HepG2 (cell line): ENCODE measurements at regions not wholly inside any gene's neighbourhood (a gene's known extent, or its start where the extent isn't known, plus 50 kb on each side); places are given as distances from the start of the nearest gene placed in this dataset.

Experiments
- ATAC-seq: fragments of 200-7000 bp; cut with Tn5 transposase; 3 replicates; pipeline ENCODE4 v1.9.1; 2020; ENCODE audit warnings: mild to moderate bottlenecking, moderate library complexity
- BruUV-seq: library from RNA; stranded (reverse); fragments of 400-500 nt; replicated peaks from 2 replicates; lab custom pipeline; 2021; lab: Mats Ljungman, UMichigan
- CTCF ChIA-PET: fragments of 300-600 bp; formaldehyde crosslinking; extraction: SDS; loops from one replicate; lab custom pipeline; 2021; ENCODE audit warnings: low total read pairs, inconsistent platforms, low intra/inter-chr PET ratio; lab: Yijun Ruan, JAX
- POLR2A ChIA-PET: fragments of 350-600 bp; sonication (Branson Sonifier 250); formaldehyde crosslinking; loops from one replicate; lab custom pipeline; 2020; ENCODE audit warnings: antibody characterized with exemption, inconsistent platforms; lab: Yijun Ruan, JAX
- DNase-seq: peaks from one replicate; pipeline ENCODE4 v3.0.0-alpha.2; 2015; ENCODE audit warnings: low spot score
- FAIRE-seq: peaks from 3 replicates; lab custom pipeline; 2011; peaks lifted over from hg19 to GRCh38; lab: Jason Lieb, UNC
- H2AFZ ChIP-seq: one replicate; pipeline ENCODE4 v1.6.1; 2011; ENCODE audit warnings: low read length, inconsistent platforms
- H3K27ac ChIP-seq: fragments of 300-600 bp; 3 replicates; pipeline ENCODE4 v1.8.0; 2011; ENCODE audit warnings: mixed run types, mild to moderate bottlenecking, mixed read lengths, low read length, inconsistent platforms; ENCODE audit not compliant: insufficient read depth; ENCODE audit errors: extremely low read length
- H3K27me3 ChIP-seq, 2 experiments: fragments of 200-600 bp in 1 of 2; 2 replicates in 1 of 2; 3 replicates in 1 of 2; pipeline versions ENCODE4 v1.6.0 to v1.8.0; 2011; ENCODE audit warnings: low read length in 2 of 2, mild to moderate bottlenecking in 2 of 2, moderate library complexity in 2 of 2, inconsistent platforms in 1 of 2; ENCODE audit not compliant: insufficient read depth in 2 of 2, control insufficient read depth in 1 of 2
- H3K36me3 ChIP-seq, 2 experiments: fragments of 200-600 bp in 1 of 2; replicated peaks in 1 of 2; 2 replicates in 1 of 2; 3 replicates in 1 of 2; pipeline versions ENCODE4 v1.5.1 to v1.8.0; 2011; ENCODE audit warnings: low read length in 2 of 2, inconsistent platforms in 1 of 2; ENCODE audit not compliant: insufficient read depth in 2 of 2, control insufficient read depth in 1 of 2
- H3K4me1 ChIP-seq: 2 replicates; pipeline ENCODE4 v1.5.1; 2012; ENCODE audit warnings: low read length, inconsistent platforms; ENCODE audit not compliant: insufficient read depth
- H3K4me2 ChIP-seq: 2 replicates; pipeline ENCODE4 v1.6.0; 2011; ENCODE audit warnings: low read depth, low read length, inconsistent platforms
- H3K4me3 ChIP-seq, 3 experiments: fragments of 200-600 bp in 1 of 3; sonication (generic), shearing (Covaris generic) in 1 of 3; replicated peaks in 1 of 3; 2 replicates each; pipeline ENCODE4 v1.5.1; 2011 to 2016; ENCODE audit warnings: low read length in 3 of 3, inconsistent platforms in 2 of 3, low read depth in 2 of 3, mild to moderate bottlenecking in 2 of 3, control low read depth in 1 of 3, mixed read lengths in 1 of 3; ENCODE audit not compliant: insufficient read depth in 1 of 3
- H3K79me2 ChIP-seq: one replicate; pipeline ENCODE4 v1.6.1; 2011; ENCODE audit warnings: low read length, inconsistent platforms; ENCODE audit not compliant: insufficient read depth
- H3K9ac ChIP-seq: 2 replicates; pipeline ENCODE4 v1.6.0; 2011; ENCODE audit warnings: mild to moderate bottlenecking, low read depth, low read length, inconsistent platforms; ENCODE audit not compliant: insufficient read depth
- H3K9me3 ChIP-seq: 2 replicates; pipeline ENCODE4 v1.5.1; 2012; ENCODE audit warnings: mild to moderate bottlenecking, low read length
- H4K20me1 ChIP-seq: 2 replicates; pipeline ENCODE4 v1.6.0; 2011; ENCODE audit warnings: inconsistent platforms, mild to moderate bottlenecking, low read length, moderate library complexity; ENCODE audit not compliant: insufficient read depth
- KLF12 ChIP-seq: sonication (generic); formaldehyde crosslinking; IDR thresholded peaks from 2 replicates; pipeline ENCODE4 v1.4.0; 2020; ENCODE audit warnings: missing genetic modification reagents, borderline replicate concordance
- MYNN ChIP-seq: sonication (generic); formaldehyde crosslinking; IDR thresholded peaks from 2 replicates; pipeline ENCODE4 v1.4.0; 2020; ENCODE audit warnings: mild to moderate bottlenecking, low read depth, missing genetic modification reagents
- NPAS2 ChIP-seq: sonication (generic); formaldehyde crosslinking; IDR thresholded peaks from 2 replicates; pipeline ENCODE4 v1.8.0; 2022; ENCODE audit warnings: mild to moderate bottlenecking, missing genetic modification reagents, borderline replicate concordance
- REL ChIP-seq: sonication (generic); formaldehyde crosslinking; conservative IDR thresholded peaks from 2 replicates; pipeline ENCODE4 v1.8.0; 2022; ENCODE audit warnings: mild to moderate bottlenecking, missing genetic modification reagents, moderate library complexity
- ZBTB7A ChIP-seq: sonication (generic); formaldehyde crosslinking; IDR thresholded peaks from 2 replicates; pipeline ENCODE4 v1.8.0; 2022; ENCODE audit warnings: mild to moderate bottlenecking, missing genetic modification reagents
- ZFAT ChIP-seq: sonication (generic); formaldehyde crosslinking; conservative IDR thresholded peaks from 2 replicates; pipeline ENCODE4 v1.8.1; 2023; ENCODE audit warnings: missing genetic modification reagents, inconsistent platforms
- WGBS: methylation state at CpG from one replicate; pipeline ENCODE4 v1.1.6; 2017; ENCODE audit warnings: low lambda C conversion rate; 5-methylcytosine and 5-hydroxymethylcytosine counted together
- in situ Hi-C: cut with HindIII; loops from 2 replicates; pipeline ENCODE4 v1.10.0; 2017; ENCODE audit warnings: low pct_unique_long_range_greater_than_20kb; ENCODE audit not compliant: extremely low pct_ligation_motif_present
- intact Hi-C: fragments of 100-400 bp; cut with micrococcal nuclease; formaldehyde crosslinking; loops from one replicate; pipeline ENCODE4 v1.10.0; 2022; ENCODE audit not compliant: unreplicated experiment
- TF ChIP-seq, protein P1 (sequence below), 2 experiments: sonication (generic) in 1 of 2; formaldehyde crosslinking in 1 of 2; IDR thresholded peaks; 2 replicates each; pipeline versions ENCODE4 v1.5.1 to v1.6.1; 2011 to 2020; ENCODE audit warnings: borderline replicate concordance in 1 of 2, low read depth in 1 of 2, low read length in 1 of 2, mild to moderate bottlenecking in 1 of 2, missing genetic modification reagents in 1 of 2, moderate library complexity in 1 of 2
- TF ChIP-seq, protein P2 (sequence below): IDR thresholded peaks from 2 replicates; pipeline ENCODE4 v1.6.1; 2016; ENCODE audit warnings: missing compliant biosample characterization, missing genetic modification reagents, borderline replicate concordance
- TF ChIP-seq, protein P3 (sequence below): sonication (generic); formaldehyde crosslinking; IDR thresholded peaks from 2 replicates; pipeline ENCODE4 v1.5.0; 2020; ENCODE audit warnings: missing genetic modification reagents
- TF ChIP-seq, protein P4 (sequence below): sonication (generic); formaldehyde crosslinking; IDR thresholded peaks from 2 replicates; pipeline ENCODE4 v1.5.1; 2020; ENCODE audit warnings: missing genetic modification reagents, mild to moderate bottlenecking, borderline replicate concordance

DNA sequence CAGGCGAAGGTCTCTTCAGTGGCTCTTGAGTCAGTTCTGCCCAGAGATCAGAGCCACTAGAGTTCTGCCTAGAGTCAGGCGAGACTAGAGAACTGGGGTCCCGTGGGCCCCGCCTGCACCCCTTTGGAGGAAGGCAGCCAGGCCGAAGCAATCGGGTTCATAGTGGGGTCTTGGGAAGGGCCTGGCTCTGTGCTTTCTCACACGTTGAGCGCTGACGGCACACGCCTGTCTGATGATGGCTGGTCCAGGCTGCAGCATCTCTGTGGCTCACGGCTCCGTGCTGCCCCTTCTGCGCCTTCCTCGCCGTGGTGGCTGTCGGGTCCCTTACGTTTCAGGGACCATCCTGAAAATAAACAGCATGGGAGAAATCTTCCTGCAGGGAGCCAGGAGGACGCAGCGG is 78.3 kb upstream of the RNU6ATAC start:
- no TSS peak for BruUV-seq
- Histone ChIP-seq H4K20me1 (no peaks in the 10 kb centered on the region), H3K27me3 (peaks cover 10 to 58% of the 10 kb centered on the region in 2 experiments), H3K9me3 (no peaks in the 10 kb centered on the region), H3K4me1 (no peaks in the 10 kb centered on the region), H2AFZ (no peak overlapping the region), H3K4me3 (no peak overlapping the region), H3K79me2 (no peaks in the 10 kb centered on the region), H3K9ac (no peak overlapping the region), H3K36me3 (no peaks in the 10 kb centered on the region), H3K4me2 (no peak overlapping the region), H3K27ac (no peak overlapping the region)
- WGBS, result 71% methylated on average over 14 of the region's 19 CpGs
- ChIA-PET POLR2A (no interaction called here), CTCF (no interaction called here)
- intact Hi-C loops, result no loop called here
- FAIRE-seq (no peak), ATAC-seq (no peak), DNase-seq (no peak)
- in situ Hi-C loops, result no loop called here
- TF ChIP-seq REL (no peak), ZBTB7A (CRISPR knock-in tag) (no peak), NPAS2 (CRISPR knock-in tag) (no peak)
- TF ChIP-seq, protein P1, sequence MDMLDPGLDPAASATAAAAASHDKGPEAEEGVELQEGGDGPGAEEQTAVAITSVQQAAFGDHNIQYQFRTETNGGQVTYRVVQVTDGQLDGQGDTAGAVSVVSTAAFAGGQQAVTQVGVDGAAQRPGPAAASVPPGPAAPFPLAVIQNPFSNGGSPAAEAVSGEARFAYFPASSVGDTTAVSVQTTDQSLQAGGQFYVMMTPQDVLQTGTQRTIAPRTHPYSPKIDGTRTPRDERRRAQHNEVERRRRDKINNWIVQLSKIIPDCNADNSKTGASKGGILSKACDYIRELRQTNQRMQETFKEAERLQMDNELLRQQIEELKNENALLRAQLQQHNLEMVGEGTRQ (IDR thresholded peaks at IDR 0.05; ENCODE audit: low read depth, low read length), result no peak
- TF ChIP-seq, protein P1 (CRISPR knock-in tag; IDR thresholded peaks at IDR 0.05; ENCODE audit: borderline replicate concordance), result no peak

DNA sequence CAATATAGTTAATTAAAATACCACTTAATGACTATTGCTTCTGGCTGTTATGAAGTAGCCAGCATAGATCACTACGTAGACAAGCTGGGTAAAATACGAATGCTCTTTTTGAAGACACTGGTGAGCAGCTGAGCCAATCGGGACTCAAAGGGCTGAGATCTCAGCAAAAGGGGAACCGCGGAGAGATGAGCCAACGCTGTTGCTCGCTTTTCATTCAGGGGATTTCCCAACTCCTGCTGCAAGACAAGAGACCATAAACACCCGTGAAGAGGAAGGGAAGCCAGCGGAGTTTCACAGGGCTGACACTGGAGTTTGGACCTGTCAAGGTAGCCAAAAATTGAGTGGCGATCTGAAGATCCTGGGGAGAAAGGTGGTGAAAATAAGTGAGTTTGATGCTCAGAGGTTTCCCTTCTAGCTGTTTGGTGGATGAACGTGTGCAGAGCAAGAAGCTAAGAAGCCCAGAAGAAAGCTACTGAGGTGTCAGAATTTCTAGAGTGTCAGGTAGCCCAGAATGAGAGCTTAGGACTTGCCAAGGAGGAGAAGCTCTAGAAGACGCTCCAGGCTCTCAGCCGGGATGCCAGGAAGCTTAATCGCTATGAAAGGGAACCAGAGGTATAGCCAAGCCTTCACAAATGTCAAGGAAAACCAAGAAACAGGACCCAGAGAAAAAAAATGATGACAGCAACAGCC is 79.6 kb upstream of the RNU6ATAC start:
- no peaks in the 10 kb centered on the region for H3K36me3 ChIP-seq
- no peak for DNase-seq
- peaks cover 7 to 47% of the 10 kb centered on the region in 2 experiments for H3K27me3 ChIP-seq
- H3K79me2 ChIP-seq, result no peaks in the 10 kb centered on the region
- whole genome bisulfite sequencing, result 8% methylated on average over 14 of the region's 14 CpGs
- no peaks in the 10 kb centered on the region for H4K20me1 ChIP-seq
- H2AFZ ChIP-seq, result no peak overlapping the region
- H3K27ac ChIP-seq, result no peak overlapping the region
- POLR2A ChIA-PET, result no interaction called here
- ATAC-seq, result no peak
- BruUV-seq, result no TSS peak
- H3K4me3 ChIP-seq, result no peak overlapping the region
- H3K4me1 ChIP-seq, result no peaks in the 10 kb centered on the region
- no peak overlapping the region for H3K9ac ChIP-seq
- no peak for FAIRE-seq
- no peak overlapping the region for H3K4me2 ChIP-seq
- in situ Hi-C loops (no loop called here), intact Hi-C loops (no loop called here)
- CTCF ChIA-PET, result no interaction called here
- H3K9me3 ChIP-seq, result no peaks in the 10 kb centered on the region
- TF ChIP-seq, protein P2, sequence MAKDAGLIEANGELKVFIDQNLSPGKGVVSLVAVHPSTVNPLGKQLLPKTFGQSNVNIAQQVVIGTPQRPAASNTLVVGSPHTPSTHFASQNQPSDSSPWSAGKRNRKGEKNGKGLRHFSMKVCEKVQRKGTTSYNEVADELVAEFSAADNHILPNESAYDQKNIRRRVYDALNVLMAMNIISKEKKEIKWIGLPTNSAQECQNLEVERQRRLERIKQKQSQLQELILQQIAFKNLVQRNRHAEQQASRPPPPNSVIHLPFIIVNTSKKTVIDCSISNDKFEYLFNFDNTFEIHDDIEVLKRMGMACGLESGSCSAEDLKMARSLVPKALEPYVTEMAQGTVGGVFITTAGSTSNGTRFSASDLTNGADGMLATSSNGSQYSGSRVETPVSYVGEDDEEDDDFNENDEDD (CRISPR knock-in tag), result no peak
- TF ChIP-seq MYNN (CRISPR knock-in tag) (no peak), ZFAT (CRISPR knock-in tag) (no peak), KLF12 (CRISPR knock-in tag) (no peak)
- TF ChIP-seq, protein P3, sequence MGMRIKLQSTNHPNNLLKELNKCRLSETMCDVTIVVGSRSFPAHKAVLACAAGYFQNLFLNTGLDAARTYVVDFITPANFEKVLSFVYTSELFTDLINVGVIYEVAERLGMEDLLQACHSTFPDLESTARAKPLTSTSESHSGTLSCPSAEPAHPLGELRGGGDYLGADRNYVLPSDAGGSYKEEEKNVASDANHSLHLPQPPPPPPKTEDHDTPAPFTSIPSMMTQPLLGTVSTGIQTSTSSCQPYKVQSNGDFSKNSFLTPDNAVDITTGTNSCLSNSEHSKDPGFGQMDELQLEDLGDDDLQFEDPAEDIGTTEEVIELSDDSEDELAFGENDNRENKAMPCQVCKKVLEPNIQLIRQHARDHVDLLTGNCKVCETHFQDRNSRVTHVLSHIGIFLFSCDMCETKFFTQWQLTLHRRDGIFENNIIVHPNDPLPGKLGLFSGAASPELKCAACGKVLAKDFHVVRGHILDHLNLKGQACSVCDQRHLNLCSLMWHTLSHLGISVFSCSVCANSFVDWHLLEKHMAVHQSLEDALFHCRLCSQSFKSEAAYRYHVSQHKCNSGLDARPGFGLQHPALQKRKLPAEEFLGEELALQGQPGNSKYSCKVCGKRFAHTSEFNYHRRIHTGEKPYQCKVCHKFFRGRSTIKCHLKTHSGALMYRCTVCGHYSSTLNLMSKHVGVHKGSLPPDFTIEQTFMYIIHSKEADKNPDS (CRISPR knock-in tag), result no peak
- TF ChIP-seq, protein P4, sequence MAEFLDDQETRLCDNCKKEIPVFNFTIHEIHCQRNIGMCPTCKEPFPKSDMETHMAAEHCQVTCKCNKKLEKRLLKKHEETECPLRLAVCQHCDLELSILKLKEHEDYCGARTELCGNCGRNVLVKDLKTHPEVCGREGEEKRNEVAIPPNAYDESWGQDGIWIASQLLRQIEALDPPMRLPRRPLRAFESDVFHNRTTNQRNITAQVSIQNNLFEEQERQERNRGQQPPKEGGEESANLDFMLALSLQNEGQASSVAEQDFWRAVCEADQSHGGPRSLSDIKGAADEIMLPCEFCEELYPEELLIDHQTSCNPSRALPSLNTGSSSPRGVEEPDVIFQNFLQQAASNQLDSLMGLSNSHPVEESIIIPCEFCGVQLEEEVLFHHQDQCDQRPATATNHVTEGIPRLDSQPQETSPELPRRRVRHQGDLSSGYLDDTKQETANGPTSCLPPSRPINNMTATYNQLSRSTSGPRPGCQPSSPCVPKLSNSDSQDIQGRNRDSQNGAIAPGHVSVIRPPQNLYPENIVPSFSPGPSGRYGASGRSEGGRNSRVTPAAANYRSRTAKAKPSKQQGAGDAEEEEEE (CRISPR knock-in tag), result no peak
